ENCODE measurements at regions not wholly inside any gene's neighbourhood (a gene's known extent, or its start where the extent isn't known, plus 50 kb on each side); places are given as distances from the start of the nearest gene placed in this dataset.

DNA sequence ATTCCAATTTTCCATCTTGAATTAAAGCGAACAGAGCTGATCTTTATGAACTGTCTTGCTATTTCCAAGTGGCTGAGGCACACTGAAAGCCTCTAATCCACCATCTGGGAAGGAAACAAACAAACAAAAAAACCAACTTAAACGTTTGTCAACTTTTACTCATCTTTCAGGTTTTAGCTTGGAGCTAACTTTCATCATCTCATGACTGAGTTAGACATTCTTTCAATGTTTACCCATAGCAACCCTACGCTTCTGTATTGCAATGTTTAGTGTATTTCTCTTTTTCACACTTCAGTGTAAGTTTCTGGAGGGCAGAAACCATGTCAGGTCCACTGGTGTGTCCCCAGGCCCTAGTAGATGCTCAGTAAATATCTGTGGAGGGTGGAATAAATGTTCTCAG lies 343.8 kb downstream of the GBA3 start:
- Histone ChIP-seq H3K27ac (ENCODE audit: low read depth, low read length) (no peak overlapping the region), H3K9me3 (ENCODE audit: control insufficient read depth, insufficient read depth, low read length) (no peaks in the 10 kb centered on the region), H3K79me2 (ENCODE audit: control insufficient read depth, low read length) (no peaks in the 10 kb centered on the region), H4K20me1 (ENCODE audit: control insufficient read depth, insufficient read depth, low read depth, low read length) (no peaks in the 10 kb centered on the region), H3K27me3 (ENCODE audit: control insufficient read depth, low read length) (no peaks in the 10 kb centered on the region), H3F3A (ENCODE audit: control insufficient read depth, insufficient read depth) (no peaks in the 10 kb centered on the region), H3K4me2 (ENCODE audit: low read length) (no peak overlapping the region), H3K4me3 (ENCODE audit: low read length) (no peak overlapping the region), H3K36me3 (ENCODE audit: control insufficient read depth, low read length) (no peaks in the 10 kb centered on the region), H3K4me1 (ENCODE audit: control insufficient read depth, low read length) (no peaks in the 10 kb centered on the region), H3K9me2 (replicated peaks; ENCODE audit: control insufficient read depth, low read length) (no peaks in the 10 kb centered on the region; the same call in 1 of the 2 replicates)
- TF ChIP-seq EZH2phosphoT487 (IDR thresholded peaks at IDR 0.05; ENCODE audit: borderline replicate concordance, low read length), result no peak
- TF ChIP-seq, protein P1, sequence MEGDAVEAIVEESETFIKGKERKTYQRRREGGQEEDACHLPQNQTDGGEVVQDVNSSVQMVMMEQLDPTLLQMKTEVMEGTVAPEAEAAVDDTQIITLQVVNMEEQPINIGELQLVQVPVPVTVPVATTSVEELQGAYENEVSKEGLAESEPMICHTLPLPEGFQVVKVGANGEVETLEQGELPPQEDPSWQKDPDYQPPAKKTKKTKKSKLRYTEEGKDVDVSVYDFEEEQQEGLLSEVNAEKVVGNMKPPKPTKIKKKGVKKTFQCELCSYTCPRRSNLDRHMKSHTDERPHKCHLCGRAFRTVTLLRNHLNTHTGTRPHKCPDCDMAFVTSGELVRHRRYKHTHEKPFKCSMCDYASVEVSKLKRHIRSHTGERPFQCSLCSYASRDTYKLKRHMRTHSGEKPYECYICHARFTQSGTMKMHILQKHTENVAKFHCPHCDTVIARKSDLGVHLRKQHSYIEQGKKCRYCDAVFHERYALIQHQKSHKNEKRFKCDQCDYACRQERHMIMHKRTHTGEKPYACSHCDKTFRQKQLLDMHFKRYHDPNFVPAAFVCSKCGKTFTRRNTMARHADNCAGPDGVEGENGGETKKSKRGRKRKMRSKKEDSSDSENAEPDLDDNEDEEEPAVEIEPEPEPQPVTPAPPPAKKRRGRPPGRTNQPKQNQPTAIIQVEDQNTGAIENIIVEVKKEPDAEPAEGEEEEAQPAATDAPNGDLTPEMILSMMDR (IDR thresholded peaks at IDR 0.05; ENCODE audit: low read depth, low read length, poor library complexity, severe bottlenecking), result no peak

- no peak for TF ChIP-seq EZH2phosphoT487 (IDR thresholded peaks at IDR 0.05; ENCODE audit: borderline replicate concordance, low read length)
- TF ChIP-seq, protein P1 (IDR thresholded peaks at IDR 0.05; ENCODE audit: low read depth, low read length, poor library complexity, severe bottlenecking), result no peak
- Histone ChIP-seq H3K36me3 (ENCODE audit: control insufficient read depth, low read length) (no peaks in the 10 kb centered on the region), H3F3A (ENCODE audit: control insufficient read depth, insufficient read depth) (no peaks in the 10 kb centered on the region), H3K4me1 (ENCODE audit: control insufficient read depth, low read length) (no peaks in the 10 kb centered on the region), H3K4me3 (ENCODE audit: low read length) (no peak overlapping the region), H3K79me2 (ENCODE audit: control insufficient read depth, low read length) (no peaks in the 10 kb centered on the region), H4K20me1 (ENCODE audit: control insufficient read depth, insufficient read depth, low read depth, low read length) (no peaks in the 10 kb centered on the region), H3K4me2 (ENCODE audit: low read length) (no peak overlapping the region), H3K27me3 (ENCODE audit: control insufficient read depth, low read length) (no peaks in the 10 kb centered on the region), H3K27ac (ENCODE audit: low read depth, low read length) (no peak overlapping the region), H3K9me3 (ENCODE audit: control insufficient read depth, insufficient read depth, low read length) (no peaks in the 10 kb centered on the region), H3K9me2 (replicated peaks; ENCODE audit: control insufficient read depth, low read length) (no peaks in the 10 kb centered on the region; the same call in 1 of the 2 replicates)
Observed at GRCh38 chr4:23035521-23036056, 342.9 kb downstream of the GBA3 start.

- TF ChIP-seq EZH2phosphoT487 (IDR thresholded peaks at IDR 0.05; ENCODE audit: borderline replicate concordance, low read length), result no peak
- TF ChIP-seq, protein P1 (IDR thresholded peaks at IDR 0.05; ENCODE audit: low read depth, low read length, poor library complexity, severe bottlenecking), result no peak
- H3K79me2 ChIP-seq (ENCODE audit: control insufficient read depth, low read length), result no peaks in the 10 kb centered on the region
- no peaks in the 10 kb centered on the region for H3K9me3 ChIP-seq (ENCODE audit: control insufficient read depth, insufficient read depth, low read length)
- no peaks in the 10 kb centered on the region for H3K27me3 ChIP-seq (ENCODE audit: control insufficient read depth, low read length)
- no peak overlapping the region for H3K27ac ChIP-seq (ENCODE audit: low read depth, low read length)
- no peak overlapping the region for H3K4me2 ChIP-seq (ENCODE audit: low read length)
- H3K4me3 ChIP-seq (ENCODE audit: low read length), result no peak overlapping the region
- no peaks in the 10 kb centered on the region for H3K9me2 ChIP-seq (replicated peaks; ENCODE audit: control insufficient read depth, low read length)
- H4K20me1 ChIP-seq (ENCODE audit: control insufficient read depth, insufficient read depth, low read depth, low read length), result no peaks in the 10 kb centered on the region
- H3F3A ChIP-seq (ENCODE audit: control insufficient read depth, insufficient read depth), result no peaks in the 10 kb centered on the region
- H3K4me1 ChIP-seq (ENCODE audit: control insufficient read depth, low read length), result no peaks in the 10 kb centered on the region
- H3K36me3 ChIP-seq (ENCODE audit: control insufficient read depth, low read length), result no peaks in the 10 kb centered on the region
Observed at GRCh38 chr4:23034731-23035130, 342.0 kb downstream of the GBA3 start.
